ENCODE measurements at regions not wholly inside any gene's neighbourhood (a gene's known extent, or its start where the extent isn't known, plus 50 kb on each side); places are given as distances from the start of the nearest gene placed in this dataset.

DNA sequence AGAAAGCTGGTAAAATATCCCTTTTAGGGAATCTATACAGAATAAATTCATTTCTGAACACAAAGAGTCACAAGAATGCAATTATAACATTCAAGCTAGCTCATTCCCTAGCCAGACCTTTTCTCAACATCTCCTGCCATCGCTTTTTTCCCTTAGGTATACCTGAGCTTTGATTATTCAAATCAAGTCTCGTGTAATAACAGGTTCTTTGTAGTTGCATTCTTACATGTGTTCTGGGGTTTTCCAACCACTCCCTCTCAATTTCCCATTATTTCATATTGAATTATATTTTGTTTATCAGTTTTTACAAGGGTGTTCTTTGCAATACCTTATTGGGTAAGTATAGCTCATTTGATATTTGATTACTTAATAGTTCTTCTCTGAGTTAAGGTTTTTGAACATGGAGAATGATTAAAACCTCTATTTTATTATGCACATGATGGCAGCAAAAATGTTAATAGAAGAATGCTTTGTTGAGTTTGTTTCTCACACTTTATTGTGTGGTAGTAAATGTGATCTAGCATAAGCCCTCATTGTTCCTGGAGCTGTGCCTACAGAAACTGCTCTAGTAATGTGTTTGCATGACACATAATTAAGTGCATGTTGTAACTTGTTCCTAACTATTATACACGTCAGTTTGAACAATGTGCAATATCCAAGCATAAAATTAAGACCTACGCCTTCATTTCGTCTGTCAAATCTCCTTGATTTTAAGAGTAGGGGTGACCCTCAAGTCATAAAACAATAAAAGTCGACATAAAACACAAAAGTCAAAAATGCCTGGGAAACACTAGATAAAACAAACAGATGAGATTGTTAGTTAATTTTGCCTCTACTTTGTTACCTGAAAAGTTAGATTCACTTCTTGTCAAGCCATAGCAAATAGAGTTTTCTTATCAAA is 124.0 kb upstream of the POF1B start:
- Histone ChIP-seq H3K27ac (no peak overlapping the region), H3K27me3 (replicated peaks) (no peaks in the 10 kb centered on the region), H3K4me3 (ENCODE audit: low read depth, low read length) (no peak overlapping the region), H3K36me3 (replicated peaks) (no peaks in the 10 kb centered on the region)
- in situ Hi-C loops (cut with HindIII; ENCODE audit: low pct_ligation_motif_present, low sequenced_read_pairs), result no loop called here
- DNase-seq, result no peak
- TF ChIP-seq, protein P1, sequence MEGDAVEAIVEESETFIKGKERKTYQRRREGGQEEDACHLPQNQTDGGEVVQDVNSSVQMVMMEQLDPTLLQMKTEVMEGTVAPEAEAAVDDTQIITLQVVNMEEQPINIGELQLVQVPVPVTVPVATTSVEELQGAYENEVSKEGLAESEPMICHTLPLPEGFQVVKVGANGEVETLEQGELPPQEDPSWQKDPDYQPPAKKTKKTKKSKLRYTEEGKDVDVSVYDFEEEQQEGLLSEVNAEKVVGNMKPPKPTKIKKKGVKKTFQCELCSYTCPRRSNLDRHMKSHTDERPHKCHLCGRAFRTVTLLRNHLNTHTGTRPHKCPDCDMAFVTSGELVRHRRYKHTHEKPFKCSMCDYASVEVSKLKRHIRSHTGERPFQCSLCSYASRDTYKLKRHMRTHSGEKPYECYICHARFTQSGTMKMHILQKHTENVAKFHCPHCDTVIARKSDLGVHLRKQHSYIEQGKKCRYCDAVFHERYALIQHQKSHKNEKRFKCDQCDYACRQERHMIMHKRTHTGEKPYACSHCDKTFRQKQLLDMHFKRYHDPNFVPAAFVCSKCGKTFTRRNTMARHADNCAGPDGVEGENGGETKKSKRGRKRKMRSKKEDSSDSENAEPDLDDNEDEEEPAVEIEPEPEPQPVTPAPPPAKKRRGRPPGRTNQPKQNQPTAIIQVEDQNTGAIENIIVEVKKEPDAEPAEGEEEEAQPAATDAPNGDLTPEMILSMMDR (IDR thresholded peaks at IDR 0.05; ENCODE audit: low read depth, low read length, missing control alignments), result no peak

DNA sequence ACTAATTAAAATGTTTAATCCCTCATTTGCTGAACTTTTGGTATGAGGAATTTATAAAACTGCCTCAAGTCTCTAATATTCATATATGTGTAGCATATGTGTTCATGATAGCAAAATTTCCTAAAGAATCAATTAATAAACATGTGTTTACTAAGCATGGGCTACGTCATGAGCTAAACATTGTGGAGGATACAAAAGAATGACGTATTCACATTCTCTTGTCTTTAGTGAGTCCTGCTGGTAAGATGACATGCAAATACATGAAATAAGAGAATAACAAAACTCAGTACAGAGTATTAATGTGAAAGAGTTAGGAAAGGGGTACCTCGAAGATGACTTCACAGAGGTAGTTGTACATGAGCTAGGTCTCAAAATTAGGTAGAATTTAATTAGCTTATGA is 121.9 kb upstream of the POF1B start:
- DNase-seq, result no peak
- Histone ChIP-seq H3K27ac (no peak overlapping the region), H3K36me3 (replicated peaks) (no peaks in the 10 kb centered on the region), H3K4me3 (ENCODE audit: low read depth, low read length) (no peak overlapping the region), H3K27me3 (replicated peaks) (no peaks in the 10 kb centered on the region)
- TF ChIP-seq, protein P1 (IDR thresholded peaks at IDR 0.05; ENCODE audit: low read depth, low read length, missing control alignments), result no peak
- in situ Hi-C loops (cut with HindIII; ENCODE audit: low pct_ligation_motif_present, low sequenced_read_pairs), result no loop called here

DNA sequence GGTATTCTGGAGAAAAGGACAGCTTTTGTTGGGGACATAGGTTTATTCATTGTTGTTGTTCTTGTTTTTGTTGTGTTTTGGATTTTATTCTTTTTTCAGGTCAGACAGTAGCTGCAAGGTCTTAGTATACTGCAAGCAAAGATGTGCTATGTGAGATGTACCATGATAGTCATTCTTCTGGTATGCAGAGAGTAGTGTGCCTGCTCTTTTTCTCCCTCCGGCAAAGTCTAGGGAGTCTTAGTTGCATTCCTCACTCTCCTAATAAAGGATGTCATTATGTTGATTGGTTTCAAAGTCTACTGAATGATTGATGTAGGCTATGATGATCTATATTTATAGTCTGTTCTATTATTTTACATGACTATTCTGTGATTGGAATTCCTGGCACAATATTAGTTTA is 119.9 kb upstream of the POF1B start:
- H3K36me3 ChIP-seq (replicated peaks), result no peaks in the 10 kb centered on the region
- no peak overlapping the region for H3K4me3 ChIP-seq (ENCODE audit: low read depth, low read length)
- TF ChIP-seq, protein P1 (IDR thresholded peaks at IDR 0.05; ENCODE audit: low read depth, low read length, missing control alignments), result no peak
- in situ Hi-C loops (cut with HindIII; ENCODE audit: low pct_ligation_motif_present, low sequenced_read_pairs), result no loop called here
- no peak overlapping the region for H3K27ac ChIP-seq
- no peak for DNase-seq
- no peaks in the 10 kb centered on the region for H3K27me3 ChIP-seq (replicated peaks)

DNA sequence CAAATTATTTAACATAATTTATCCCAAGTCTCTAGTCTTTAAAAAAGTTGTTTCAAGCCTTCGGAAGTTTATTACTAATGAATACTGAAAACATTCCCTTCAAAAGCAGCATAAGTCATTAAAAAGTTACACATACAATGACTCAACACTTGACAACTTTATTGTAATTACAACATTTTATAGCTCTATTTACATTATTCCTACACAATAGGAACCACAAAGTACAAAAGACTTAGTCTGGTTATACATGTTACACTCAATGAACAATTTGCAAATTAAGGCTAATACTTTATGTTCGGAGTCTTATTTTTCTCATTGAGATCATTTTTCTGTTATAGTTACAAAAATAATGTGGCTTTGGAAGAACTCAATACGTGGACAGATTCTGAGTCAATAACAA is 114.4 kb upstream of the POF1B start:
- no peaks in the 10 kb centered on the region for H3K36me3 ChIP-seq (replicated peaks)
- TF ChIP-seq, protein P1 (IDR thresholded peaks at IDR 0.05; ENCODE audit: low read depth, low read length, missing control alignments), result no peak
- H3K4me3 ChIP-seq (ENCODE audit: low read depth, low read length), result no peak overlapping the region
- no peaks in the 10 kb centered on the region for H3K27me3 ChIP-seq (replicated peaks)
- no peak overlapping the region for H3K27ac ChIP-seq
- DNase-seq, result no peak
- in situ Hi-C loops (cut with HindIII; ENCODE audit: low pct_ligation_motif_present, low sequenced_read_pairs), result no loop called here

DNA sequence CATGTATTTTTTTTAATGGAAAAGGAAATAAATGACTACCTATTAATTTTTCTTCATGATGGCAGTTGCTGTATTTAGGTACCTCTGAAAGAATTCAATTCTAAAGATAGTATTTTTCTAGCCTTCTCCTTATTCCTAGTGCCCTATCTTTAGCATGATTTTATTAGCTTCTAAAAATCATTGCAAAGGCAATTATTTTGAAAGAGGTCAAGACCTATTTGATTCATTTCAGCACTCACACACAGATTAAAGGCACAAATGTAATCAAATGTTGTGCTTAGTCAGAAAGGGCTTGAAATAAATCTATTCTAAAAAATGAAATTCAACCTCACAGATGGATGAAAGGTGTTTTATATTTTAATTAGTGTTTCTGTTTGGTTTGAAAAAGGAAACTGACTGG is 74.8 kb upstream of the POF1B start:
- TF ChIP-seq, protein P1 (IDR thresholded peaks at IDR 0.05; ENCODE audit: low read depth, low read length, missing control alignments), result no peak
- no peaks in the 10 kb centered on the region for H3K27me3 ChIP-seq (replicated peaks)
- no peak for DNase-seq
- no peaks in the 10 kb centered on the region for H3K36me3 ChIP-seq (replicated peaks)
- H3K27ac ChIP-seq, result no peak overlapping the region
- in situ Hi-C loops (cut with HindIII; ENCODE audit: low pct_ligation_motif_present, low sequenced_read_pairs), result no loop called here
- no peak overlapping the region for H3K4me3 ChIP-seq (ENCODE audit: low read depth, low read length)

DNA sequence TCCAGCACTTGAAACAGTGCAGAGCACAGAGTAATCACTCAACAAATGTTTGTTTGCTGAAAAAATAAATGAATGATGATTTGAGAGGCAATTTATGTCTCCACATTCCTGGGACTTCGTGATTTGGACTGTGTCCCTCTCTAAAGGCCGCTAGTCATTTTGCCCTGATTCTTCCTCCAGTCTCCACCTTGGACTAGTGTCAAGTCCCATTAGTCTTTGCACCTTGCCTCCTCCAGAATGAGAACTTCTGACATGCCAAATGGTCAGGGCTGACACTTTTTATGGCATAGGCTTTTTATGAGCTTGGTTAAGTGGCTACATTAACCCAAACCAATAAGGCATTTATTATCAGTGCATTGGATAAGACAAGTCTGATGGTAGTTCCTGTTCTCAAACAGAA is 65.1 kb upstream of the POF1B start:
- DNase-seq, result no peak
- TF ChIP-seq, protein P1 (IDR thresholded peaks at IDR 0.05; ENCODE audit: low read depth, low read length, missing control alignments), result no peak
- in situ Hi-C loops (cut with HindIII; ENCODE audit: low pct_ligation_motif_present, low sequenced_read_pairs), result no loop called here

More for the DNA sequence above, 65.1 kb upstream of the POF1B start:
- no peaks in the 10 kb centered on the region for H3K36me3 ChIP-seq (replicated peaks)
- no peak overlapping the region for H3K4me3 ChIP-seq (ENCODE audit: low read depth, low read length)
- H3K27ac ChIP-seq, result no peak overlapping the region
- no peaks in the 10 kb centered on the region for H3K27me3 ChIP-seq (replicated peaks)

All from brain microvascular endothelial cell (primary cell).